ENCODE measurements at regions not wholly inside any gene's neighbourhood (a gene's known extent, or its start where the extent isn't known, plus 50 kb on each side); places are given as distances from the start of the nearest gene placed in this dataset.

- TF ChIP-seq CTCF (IDR thresholded peaks at IDR 0.05), result no peak
- TF ChIP-seq POLR2A (IDR thresholded peaks at IDR 0.05), result no peak
These were observed 1360.4 kb upstream of the CRIM1 start for GRCh38 chr2:34995196-34995595.
